ENCODE measurements at regions not wholly inside any gene's neighbourhood (a gene's known extent, or its start where the extent isn't known, plus 50 kb on each side); places are given as distances from the start of the nearest gene placed in this dataset.

GRCh38 chr10:106457522-106457921, 707.0 kb downstream of the SORCS1 start:
- no peak for DNase-seq

- DNase-seq: no peak
Measured at GRCh38 chr10:106454233-106454632, 710.3 kb downstream of the SORCS1 start.

GRCh38 chr10:106450966-106451365, 713.5 kb downstream of the SORCS1 start:
- DNase-seq: no peak

GRCh38 chr10:106446920-106447319, 717.6 kb downstream of the SORCS1 start:
- DNase-seq: no peak

- no peak for DNase-seq
Measured at GRCh38 chr10:106442223-106442622, 722.3 kb downstream of the SORCS1 start.

- no peak for DNase-seq
Measured at GRCh38 chr10:106440767-106441166, 723.7 kb downstream of the SORCS1 start.

GRCh38 chr10:106440355-106440754, 724.2 kb downstream of the SORCS1 start:
- DNase-seq: no peak

- DNase-seq: no peak
Measured at GRCh38 chr10:106439366-106439765, 725.1 kb downstream of the SORCS1 start.

GRCh38 chr10:106438386-106438785, 726.1 kb downstream of the SORCS1 start:
- no peak for DNase-seq

GRCh38 chr10:106436123-106436715, 728.3 kb downstream of the SORCS1 start:
- DNase-seq: no peak

- no peak for DNase-seq
Measured at GRCh38 chr10:106435081-106435480, 729.4 kb downstream of the SORCS1 start.

- no peak for DNase-seq
Measured at GRCh38 chr10:106424981-106425380, 739.5 kb downstream of the SORCS1 start.

- DNase-seq: no peak
Measured at GRCh38 chr10:106424054-106424453, 740.5 kb downstream of the SORCS1 start.

- DNase-seq: no peak
Measured at GRCh38 chr10:106410331-106410730, 754.2 kb downstream of the SORCS1 start.

GRCh38 chr10:106405141-106405540, 759.4 kb downstream of the SORCS1 start:
- DNase-seq: no peak

GRCh38 chr10:106402458-106402857, 762.0 kb downstream of the SORCS1 start:
- DNase-seq: no peak

- no peak for DNase-seq
Measured at GRCh38 chr10:106401967-106402366, 762.5 kb downstream of the SORCS1 start.

GRCh38 chr10:106401161-106401560, 763.3 kb downstream of the SORCS1 start:
- DNase-seq: no peak

GRCh38 chr10:106399112-106399511, 765.4 kb downstream of the SORCS1 start:
- DNase-seq: no peak

GRCh38 chr10:106396192-106396591, 768.3 kb downstream of the SORCS1 start:
- DNase-seq: no peak

- DNase-seq: no peak
Measured at GRCh38 chr10:106395041-106395749, 769.3 kb downstream of the SORCS1 start.

- DNase-seq: no peak
Measured at GRCh38 chr10:106392778-106393177, 771.7 kb downstream of the SORCS1 start.

- DNase-seq: no peak
Measured at GRCh38 chr10:106387063-106387462, 777.4 kb downstream of the SORCS1 start.

GRCh38 chr10:106384496-106384895, 780.0 kb downstream of the SORCS1 start:
- DNase-seq: no peak

GRCh38 chr10:106380706-106381105, 783.8 kb downstream of the SORCS1 start:
- DNase-seq: no peak

All from RPMI8226 (cell line).